ENCODE measurements at regions not wholly inside any gene's neighbourhood (a gene's known extent, or its start where the extent isn't known, plus 50 kb on each side); places are given as distances from the start of the nearest gene placed in this dataset.
"Not testable (repeated sequence)": the region's sequence is repeated elsewhere in the genome, so short reads cannot be mapped to it uniquely, and the experiment has no call there.

DNA sequence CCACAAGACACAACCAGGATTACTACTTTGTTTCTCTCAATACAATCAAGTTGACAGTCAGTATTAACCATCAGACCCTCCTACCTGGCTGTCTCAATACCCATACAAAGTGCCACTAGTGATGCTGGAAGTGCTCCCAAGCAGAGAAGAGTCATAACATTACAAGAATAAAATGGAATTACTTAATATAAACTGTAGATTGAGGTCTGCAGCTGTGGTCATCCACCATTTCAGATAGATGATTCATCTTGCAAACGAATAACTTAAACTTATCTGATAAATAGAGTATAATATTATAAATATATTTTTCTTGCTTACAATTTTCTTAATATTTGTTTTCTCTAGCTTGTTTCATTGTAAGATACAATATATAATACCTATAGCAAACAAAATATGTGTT, 1034.2 kb upstream of the PCDH10 start:
- no peaks in the 10 kb centered on the region for H3K4me1 ChIP-seq
- DNase-seq (ENCODE audit: low spot score in 2 of 2) = no peak
- intact Hi-C loops (cut with DNase I; ENCODE audit: low total_unique reads) = loop anchor here (5.0 kb wide), 1 partner anchor 683 kb away; no protein-coding TSS in a partner anchor
- H3K4me3 ChIP-seq = no peak overlapping the region
- no peaks in the 10 kb centered on the region for H3K27me3 ChIP-seq
- no peak for TF ChIP-seq POLR2AphosphoS5 (IDR thresholded peaks at IDR 0.05)
- TF ChIP-seq, protein P1, sequence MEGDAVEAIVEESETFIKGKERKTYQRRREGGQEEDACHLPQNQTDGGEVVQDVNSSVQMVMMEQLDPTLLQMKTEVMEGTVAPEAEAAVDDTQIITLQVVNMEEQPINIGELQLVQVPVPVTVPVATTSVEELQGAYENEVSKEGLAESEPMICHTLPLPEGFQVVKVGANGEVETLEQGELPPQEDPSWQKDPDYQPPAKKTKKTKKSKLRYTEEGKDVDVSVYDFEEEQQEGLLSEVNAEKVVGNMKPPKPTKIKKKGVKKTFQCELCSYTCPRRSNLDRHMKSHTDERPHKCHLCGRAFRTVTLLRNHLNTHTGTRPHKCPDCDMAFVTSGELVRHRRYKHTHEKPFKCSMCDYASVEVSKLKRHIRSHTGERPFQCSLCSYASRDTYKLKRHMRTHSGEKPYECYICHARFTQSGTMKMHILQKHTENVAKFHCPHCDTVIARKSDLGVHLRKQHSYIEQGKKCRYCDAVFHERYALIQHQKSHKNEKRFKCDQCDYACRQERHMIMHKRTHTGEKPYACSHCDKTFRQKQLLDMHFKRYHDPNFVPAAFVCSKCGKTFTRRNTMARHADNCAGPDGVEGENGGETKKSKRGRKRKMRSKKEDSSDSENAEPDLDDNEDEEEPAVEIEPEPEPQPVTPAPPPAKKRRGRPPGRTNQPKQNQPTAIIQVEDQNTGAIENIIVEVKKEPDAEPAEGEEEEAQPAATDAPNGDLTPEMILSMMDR (IDR thresholded peaks at IDR 0.05) = no peak
- no peaks in the 10 kb centered on the region for H3K36me3 ChIP-seq
- no peaks in the 10 kb centered on the region for H3K9me3 ChIP-seq
- H3K27ac ChIP-seq = no peak overlapping the region

DNA sequence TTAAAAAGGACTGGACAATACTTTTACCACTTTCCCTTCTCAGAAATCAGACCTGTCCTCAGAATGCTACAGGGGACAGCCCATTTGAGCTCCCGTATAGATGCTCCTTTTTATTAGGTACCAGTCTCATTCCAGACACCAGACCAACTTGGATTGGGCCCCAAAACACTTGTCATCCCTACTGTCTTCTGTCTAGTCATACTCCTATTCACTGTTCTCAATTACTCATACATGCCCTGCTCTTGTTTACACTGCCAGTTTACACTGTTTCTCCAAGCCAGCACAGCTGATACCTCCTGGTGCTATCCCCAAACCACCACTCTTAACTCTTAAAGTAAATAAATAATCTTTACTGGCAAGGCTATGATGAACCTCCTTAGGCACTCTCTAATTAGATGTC, 1026.4 kb upstream of the PCDH10 start:
- H3K4me1 ChIP-seq; H3K4me3 ChIP-seq; DNase-seq (ENCODE audit: low spot score in 2 of 2); H3K27me3 ChIP-seq; H3K36me3 ChIP-seq; H3K27ac ChIP-seq; H3K9me3 ChIP-seq; intact Hi-C loops (cut with DNase I; ENCODE audit: low total_unique reads): not testable (repeated sequence)

DNA sequence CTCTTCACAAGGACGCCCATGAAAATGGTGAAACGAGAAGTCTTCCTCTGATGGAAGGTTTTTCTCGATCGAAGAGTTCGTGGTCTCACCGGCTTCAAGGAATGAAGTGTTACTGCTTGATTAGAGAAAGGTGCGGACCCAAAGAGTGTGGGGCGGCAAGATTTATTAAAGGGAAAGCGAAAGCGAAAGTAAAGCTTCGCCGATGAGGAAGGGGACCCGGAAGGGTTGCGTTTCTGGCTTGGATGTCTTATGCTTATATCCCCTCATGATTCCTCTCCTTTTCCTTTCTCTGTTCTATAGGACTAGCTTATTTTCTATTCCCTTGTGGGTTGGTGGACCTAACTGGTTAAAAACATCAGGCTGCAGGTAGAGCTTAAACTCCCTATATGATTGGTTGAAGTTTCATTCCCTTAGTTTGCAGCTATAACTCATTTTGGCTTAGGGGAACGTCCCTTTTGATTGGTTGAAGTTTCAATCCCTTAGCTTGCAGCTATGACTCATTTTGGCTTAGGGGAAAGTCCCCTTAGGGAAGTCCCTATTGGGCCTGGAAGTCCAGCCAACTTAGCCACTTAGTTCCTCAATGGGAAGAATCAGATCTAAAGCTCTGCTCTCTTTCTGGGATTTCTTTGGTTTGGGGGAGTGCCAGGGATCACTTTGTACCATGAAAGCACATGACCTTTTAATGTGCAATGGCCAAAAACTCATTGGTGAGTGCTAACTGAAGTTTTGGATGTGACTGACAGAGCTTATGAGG, 1025.0 kb upstream of the PCDH10 start:
- no peaks in the 10 kb centered on the region for H3K4me1 ChIP-seq
- no peak overlapping the region for H3K4me3 ChIP-seq
- H3K27ac ChIP-seq = no peak overlapping the region
- H3K27me3 ChIP-seq = no peaks in the 10 kb centered on the region
- no peaks in the 10 kb centered on the region for H3K9me3 ChIP-seq
- no peaks in the 10 kb centered on the region for H3K36me3 ChIP-seq
- no peak for DNase-seq (ENCODE audit: low spot score in 2 of 2)
- intact Hi-C loops (cut with DNase I; ENCODE audit: low total_unique reads) = no loop called here
- TF ChIP-seq, protein P1 (IDR thresholded peaks at IDR 0.05) = no peak
- TF ChIP-seq POLR2A (IDR thresholded peaks at IDR 0.05) = no peak
- no peak for TF ChIP-seq POLR2AphosphoS5 (IDR thresholded peaks at IDR 0.05)

DNA sequence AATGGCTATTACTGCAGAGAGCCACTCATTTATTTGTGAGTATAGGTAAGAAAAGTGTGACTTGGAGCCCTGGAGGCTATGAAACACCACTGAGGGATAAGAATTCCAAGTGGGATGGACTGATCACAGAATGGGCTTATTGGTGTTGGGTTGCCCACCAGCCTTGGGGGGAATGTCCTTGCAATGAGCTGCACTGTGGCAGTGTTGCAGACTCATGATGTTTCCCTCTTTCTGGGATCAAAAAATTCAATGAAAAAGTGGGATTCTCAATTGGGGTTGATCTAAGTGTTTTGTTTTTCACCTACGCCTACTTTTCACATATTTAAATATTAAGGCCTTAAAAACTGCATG, 1024.5 kb upstream of the PCDH10 start:
- no peak for TF ChIP-seq POLR2A (IDR thresholded peaks at IDR 0.05)
- no peak for TF ChIP-seq POLR2AphosphoS5 (IDR thresholded peaks at IDR 0.05)
- TF ChIP-seq, protein P1 (IDR thresholded peaks at IDR 0.05) = no peak
- no peak overlapping the region for H3K4me3 ChIP-seq
- H3K9me3 ChIP-seq = no peaks in the 10 kb centered on the region
- no peak overlapping the region for H3K27ac ChIP-seq
- no peaks in the 10 kb centered on the region for H3K36me3 ChIP-seq
- no peaks in the 10 kb centered on the region for H3K4me1 ChIP-seq
- no peaks in the 10 kb centered on the region for H3K27me3 ChIP-seq
- intact Hi-C loops (cut with DNase I; ENCODE audit: low total_unique reads) = no loop called here
- DNase-seq (ENCODE audit: low spot score in 2 of 2) = no peak

DNA sequence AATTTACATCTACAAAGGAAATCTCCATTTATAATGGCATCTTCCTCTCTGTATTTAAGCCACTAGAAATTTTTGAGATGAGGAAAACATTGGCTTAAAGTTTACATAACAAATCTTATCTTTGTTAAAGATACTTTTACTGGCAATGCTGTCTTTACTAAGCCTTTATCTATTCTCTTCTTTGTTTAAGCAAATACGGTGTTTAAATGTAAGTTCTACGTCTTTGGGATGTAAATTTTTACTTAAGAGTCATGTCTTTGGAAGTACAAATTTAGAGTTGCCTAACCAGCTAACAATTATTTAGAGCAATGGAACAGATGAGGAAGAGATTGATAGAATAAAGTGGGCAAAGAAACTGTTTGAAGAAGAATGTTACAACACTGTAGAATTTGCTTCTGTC, 1024.0 kb upstream of the PCDH10 start:
- DNase-seq (ENCODE audit: low spot score in 2 of 2) = no peak
- intact Hi-C loops (cut with DNase I; ENCODE audit: low total_unique reads) = no loop called here
- Histone ChIP-seq H3K4me3 (no peak overlapping the region), H3K27me3 (no peaks in the 10 kb centered on the region), H3K9me3 (no peaks in the 10 kb centered on the region), H3K27ac (no peak overlapping the region), H3K4me1 (no peaks in the 10 kb centered on the region), H3K36me3 (no peaks in the 10 kb centered on the region)
- TF ChIP-seq POLR2AphosphoS5 (IDR thresholded peaks at IDR 0.05) (no peak), POLR2A (IDR thresholded peaks at IDR 0.05) (no peak)

DNA sequence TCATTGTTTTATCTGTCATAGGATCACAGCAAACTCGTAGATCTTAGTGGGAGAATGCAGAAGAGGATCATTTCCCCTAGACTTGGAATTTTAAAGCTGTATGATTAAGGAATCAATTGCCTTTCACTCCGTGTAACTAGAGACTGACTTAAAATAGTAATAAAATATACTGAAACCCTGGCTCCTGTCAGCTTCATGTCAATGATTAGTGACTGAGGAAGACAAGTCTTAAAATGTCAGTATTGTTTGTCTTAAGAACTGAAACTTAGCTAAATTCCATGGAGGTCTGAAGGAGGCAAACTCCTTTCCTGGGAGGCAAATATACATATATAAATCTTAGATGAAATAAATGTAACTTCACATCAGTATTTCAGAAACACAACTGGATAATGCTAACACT, 1016.7 kb upstream of the PCDH10 start:
- intact Hi-C loops (cut with DNase I; ENCODE audit: low total_unique reads) = no loop called here
- no peaks in the 10 kb centered on the region for H3K4me1 ChIP-seq

More for the DNA sequence above, 1016.7 kb upstream of the PCDH10 start:
- Histone ChIP-seq H3K9me3 (peaks cover 6 to 10% of the 10 kb centered on the region in 2 donors), H3K4me3 (no peak overlapping the region), H3K27me3 (no peaks in the 10 kb centered on the region), H3K27ac (no peak overlapping the region), H3K36me3 (no peaks in the 10 kb centered on the region)
- DNase-seq (ENCODE audit: low spot score in 2 of 2) = no peak
- TF ChIP-seq, protein P1 (IDR thresholded peaks at IDR 0.05) = no peak
- TF ChIP-seq POLR2AphosphoS5 (IDR thresholded peaks at IDR 0.05) (no peak), POLR2A (IDR thresholded peaks at IDR 0.05) (no peak)

Data from breast epithelium (tissue), 4 donors.